Activated CD4-positive, alpha-beta T cell treated with anti-CD3 and anti-CD28 coated beads, Interleukin-2, Interleukin-4, amounts not matched to agents 100 ng/mL and 50 ng/mL, durations not matched to agents 16 hours and 8 hours (primary cell): ENCODE measurements at regions not wholly inside any gene's neighbourhood (a gene's known extent, or its start where the extent isn't known, plus 50 kb on each side); places are given as distances from the start of the nearest gene placed in this dataset.

Experiments used
- DNase-seq: peaks from one replicate; pipeline ENCODE4 v3.0.0-alpha.2; 2020; ENCODE audit warnings: low spot score

DNA sequence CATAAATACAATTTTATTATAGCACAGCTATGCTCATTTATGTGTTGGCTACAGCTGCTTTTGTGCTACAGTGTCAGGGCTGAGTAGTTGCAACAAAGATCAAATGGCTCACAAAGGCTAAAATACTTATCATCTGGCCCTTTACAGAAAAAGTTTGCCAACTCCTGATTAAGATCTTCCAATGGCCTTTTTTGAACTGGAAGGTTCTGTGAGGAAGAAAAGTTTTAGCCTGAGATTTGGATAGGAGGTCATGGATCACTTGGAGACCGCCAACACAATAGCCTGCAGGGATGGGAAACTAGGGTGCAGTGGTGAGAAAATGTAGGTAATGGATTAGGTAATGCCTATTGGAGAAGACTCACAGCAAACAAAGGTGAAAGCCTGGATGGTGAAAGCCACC is 169.8 kb downstream of the NOC3L start:
- DNase-seq: no peak

- DNase-seq: no peak
These were observed 169.2 kb downstream of the NOC3L start for GRCh38 chr10:94193466-94193924.

GRCh38 chr10:94194256-94194655 is 168.5 kb downstream of the NOC3L start:
- DNase-seq: no peak

GRCh38 chr10:94197241-94197640 is 165.5 kb downstream of the NOC3L start:
- DNase-seq: no peak

GRCh38 chr10:94198324-94198723 is 164.4 kb downstream of the NOC3L start:
- DNase-seq: no peak

DNA sequence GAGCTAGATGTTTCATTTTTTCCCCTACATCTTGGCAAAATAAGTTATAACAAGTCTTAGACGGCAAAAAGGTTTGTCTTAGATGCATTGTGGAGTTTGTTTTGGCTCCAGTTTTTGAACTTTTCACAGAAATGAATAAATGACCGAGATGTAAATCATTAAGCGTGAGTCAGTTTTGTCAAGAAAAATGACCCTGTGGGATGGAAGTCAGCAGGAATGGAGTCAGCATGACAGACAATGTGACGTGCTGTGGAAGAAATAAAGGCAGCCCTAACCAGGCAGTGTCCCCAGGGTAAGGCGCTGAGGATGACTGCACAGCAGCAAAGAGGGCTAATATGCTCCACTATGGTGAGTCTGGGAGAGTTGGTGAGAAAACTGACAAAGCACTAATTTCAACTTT is 163.2 kb downstream of the NOC3L start:
- DNase-seq: no peak

DNA sequence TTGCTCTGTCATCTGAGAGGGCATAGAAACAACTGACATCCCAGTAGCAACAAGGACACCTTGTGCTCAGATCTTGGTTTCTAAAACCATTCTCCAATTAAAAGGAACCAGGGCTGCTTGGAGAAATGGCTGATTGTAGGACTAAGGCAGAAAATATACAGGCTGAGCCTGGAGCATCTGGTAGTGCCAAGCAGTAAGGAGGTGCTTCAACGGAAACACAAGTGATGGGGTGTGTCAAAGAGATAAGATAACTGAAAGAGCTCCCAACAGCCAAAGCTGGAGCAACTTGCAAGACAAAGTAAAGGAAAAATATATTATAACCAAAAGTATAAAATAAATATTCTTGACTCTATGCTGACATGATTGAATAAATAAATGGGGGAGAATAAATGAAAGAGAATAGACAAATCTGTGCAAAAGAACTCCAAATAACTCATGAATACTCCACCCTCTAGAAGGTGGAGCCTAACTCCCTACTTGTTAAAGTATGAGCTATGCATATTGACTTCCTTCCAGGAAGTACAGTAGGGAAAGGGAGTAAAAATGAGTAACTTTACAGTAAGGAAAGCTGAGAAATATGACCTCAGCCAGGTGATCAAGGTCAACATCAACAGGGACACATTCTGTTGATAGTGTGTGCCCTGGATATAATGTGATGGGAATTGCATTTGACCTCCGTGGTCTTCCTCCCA is 162.4 kb downstream of the NOC3L start:
- DNase-seq: no peak

GRCh38 chr10:94205396-94205831 is 157.3 kb downstream of the NOC3L start:
- no peak for DNase-seq

GRCh38 chr10:94206176-94206575 is 156.6 kb downstream of the NOC3L start:
- DNase-seq: no peak

DNA sequence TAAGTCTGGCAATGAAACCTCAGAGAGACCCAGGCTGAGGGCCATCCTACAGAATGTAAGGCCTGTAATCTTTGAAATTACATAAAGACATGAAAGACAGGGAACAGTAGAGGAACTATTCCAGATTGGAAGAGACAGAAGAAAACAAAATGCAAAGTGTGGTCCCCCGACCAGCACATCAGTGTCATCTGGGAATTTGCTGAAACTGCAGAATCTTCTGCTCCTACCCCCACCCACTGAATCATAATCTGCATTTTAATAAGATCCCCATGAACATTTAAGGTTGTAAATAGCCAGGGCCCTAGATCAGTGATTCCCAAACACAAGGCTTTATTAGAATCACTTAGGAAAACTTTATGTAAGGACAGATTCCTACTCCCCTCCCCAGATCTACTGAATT is 154.4 kb downstream of the NOC3L start:
- no peak for DNase-seq

DNA sequence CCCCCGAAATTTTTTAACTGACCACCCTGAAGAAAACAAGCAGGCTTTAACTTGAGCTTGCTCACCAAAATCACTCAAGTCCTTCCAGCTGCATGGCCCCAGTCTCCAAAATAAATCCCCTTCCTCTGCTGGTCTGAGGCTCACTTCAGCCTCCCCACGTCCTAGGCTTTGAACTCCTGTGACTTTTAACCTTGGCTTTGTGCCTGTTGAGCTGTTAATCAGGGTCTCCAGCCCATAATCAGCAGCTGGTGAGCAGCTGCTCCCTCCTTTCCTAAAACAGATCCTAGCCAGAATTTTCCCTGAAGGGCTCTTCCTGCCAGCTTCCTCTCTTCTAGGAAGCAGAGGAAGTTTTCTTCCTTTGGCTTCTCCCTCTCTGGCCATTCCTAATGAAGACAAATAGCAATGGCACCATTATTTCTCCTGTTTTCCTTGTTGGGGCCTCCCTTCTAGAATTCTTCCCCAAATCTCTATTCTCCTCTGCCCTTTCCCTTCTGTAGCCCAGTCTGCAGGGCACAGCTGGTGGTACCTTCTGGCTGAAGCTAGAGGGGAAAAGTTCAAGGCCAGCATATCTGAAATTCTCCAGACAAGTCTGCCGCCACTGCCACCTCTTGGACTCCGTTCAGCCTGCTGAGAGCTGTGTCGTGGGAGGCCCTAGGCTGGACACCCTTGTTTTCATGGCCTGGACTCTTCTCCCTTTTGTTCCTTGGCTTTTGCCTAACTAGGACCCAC is 152.1 kb downstream of the NOC3L start:
- DNase-seq: no peak

- DNase-seq: no peak
These were observed 151.6 kb downstream of the NOC3L start for GRCh38 chr10:94211169-94211510.

DNA sequence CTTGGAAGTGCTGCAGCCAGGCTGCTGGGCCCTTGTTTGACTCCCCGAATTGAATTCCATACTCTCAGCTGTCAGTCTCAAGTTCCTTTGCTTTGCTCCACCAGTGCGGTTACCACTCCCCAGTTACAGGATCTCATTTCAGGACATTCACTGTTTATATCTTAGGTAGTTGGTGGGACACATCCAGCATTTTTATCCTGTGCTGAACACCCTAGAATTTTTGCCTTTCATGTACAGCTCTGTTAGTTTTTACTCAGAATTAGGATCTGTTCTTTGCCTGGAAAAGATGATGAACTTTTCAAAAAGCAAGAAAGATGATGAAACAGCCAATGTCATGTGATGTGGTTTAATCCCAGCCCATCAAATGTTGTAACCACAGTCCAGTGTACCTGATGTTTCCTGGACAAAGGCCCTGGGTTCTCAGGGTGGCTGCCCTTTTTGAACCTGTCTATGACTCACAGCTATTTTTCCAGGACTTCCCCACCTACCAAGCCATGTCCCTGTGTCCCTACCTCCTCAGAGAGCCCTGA is 149.7 kb downstream of the NOC3L start:
- DNase-seq: no peak

DNA sequence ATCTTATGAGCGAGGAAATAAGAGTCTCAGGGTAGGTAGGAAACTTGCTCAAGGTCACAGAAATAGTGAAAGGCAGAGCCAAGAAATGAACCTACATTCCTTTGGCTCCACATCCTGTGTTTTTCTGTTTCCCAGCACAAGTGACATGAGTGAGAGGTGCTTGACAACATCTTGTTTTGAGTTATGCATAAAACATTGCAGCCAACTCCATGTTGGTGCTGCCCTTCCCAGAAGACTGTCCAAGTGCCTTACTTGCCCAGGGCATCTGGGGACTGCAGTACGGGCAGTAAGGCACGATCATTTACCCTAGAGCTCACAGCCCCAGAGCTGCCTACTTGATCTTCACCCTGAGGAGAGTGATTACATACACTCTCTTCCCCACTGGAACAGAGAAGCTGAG is 148.8 kb downstream of the NOC3L start:
- DNase-seq: no peak

DNA sequence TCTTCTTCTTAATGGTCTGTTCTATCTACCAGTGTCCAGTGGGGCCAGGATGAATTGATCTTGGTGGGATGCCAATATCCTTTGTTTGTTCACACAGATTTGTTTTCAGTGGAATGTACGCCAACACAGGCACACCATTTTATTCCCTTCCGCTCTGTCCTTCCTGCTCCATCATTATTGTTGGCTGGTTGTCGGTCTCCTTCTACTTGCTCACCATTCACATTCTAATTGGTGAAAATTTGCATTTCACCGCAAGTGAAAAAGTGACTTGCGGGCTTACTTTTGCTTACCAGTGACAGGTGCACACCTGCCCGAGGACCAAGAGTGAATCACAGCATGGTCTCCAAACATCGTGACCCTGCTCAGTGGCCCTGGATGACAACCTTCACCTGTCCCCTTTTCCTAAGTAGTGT is 148.3 kb downstream of the NOC3L start:
- no peak for DNase-seq

- no peak for DNase-seq
These were observed 146.5 kb downstream of the NOC3L start for GRCh38 chr10:94216201-94216600.

DNA sequence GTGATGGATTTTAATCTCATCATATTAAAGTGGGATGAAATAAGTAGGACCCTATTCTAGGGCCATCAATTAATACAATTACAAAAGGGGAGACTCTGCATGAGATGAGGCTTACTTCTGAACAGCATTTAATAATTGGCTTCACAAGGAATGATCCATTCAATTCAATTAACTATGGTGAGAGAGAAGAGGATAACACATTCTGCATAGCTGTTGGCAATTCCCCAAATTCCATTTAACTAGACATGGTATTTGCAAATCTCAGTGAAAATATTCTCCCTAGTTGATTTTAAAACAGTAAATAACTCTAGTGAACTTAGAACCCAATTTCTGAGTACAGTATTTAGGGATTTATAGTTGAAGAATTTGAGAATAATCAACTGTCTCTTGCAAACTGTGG is 145.3 kb downstream of the NOC3L start:
- no peak for DNase-seq

DNA sequence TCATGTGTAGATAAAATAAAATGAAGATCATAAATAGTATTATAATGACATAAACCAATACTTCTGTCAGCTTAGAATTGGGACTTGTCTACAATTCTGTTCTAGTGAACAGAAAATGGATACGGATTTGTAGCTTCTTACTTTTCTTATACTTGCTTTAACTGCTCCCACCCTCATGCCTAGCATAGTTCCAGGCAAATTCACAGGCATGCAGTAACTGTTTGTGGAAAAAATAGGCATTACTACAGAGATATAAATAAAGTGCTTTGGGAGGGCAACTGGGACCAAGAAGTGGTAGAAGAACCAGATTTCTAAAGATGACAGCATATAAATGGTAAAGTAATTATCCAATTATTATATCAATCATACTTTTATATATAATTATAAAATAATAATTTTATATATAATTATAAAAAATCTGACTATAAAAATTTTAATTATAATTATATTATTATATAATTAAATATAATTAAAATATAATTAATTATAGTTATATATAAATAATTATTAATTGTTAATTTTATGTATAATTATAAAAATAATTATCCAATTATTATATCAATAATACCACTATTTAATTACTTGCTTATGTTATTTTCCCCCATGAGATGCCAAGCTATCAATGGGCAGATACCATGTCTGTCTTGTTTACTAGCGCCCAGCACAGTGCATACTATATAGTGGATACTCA is 144.1 kb downstream of the NOC3L start:
- DNase-seq: no peak

GRCh38 chr10:94219829-94220228 is 142.9 kb downstream of the NOC3L start:
- DNase-seq: no peak

DNA sequence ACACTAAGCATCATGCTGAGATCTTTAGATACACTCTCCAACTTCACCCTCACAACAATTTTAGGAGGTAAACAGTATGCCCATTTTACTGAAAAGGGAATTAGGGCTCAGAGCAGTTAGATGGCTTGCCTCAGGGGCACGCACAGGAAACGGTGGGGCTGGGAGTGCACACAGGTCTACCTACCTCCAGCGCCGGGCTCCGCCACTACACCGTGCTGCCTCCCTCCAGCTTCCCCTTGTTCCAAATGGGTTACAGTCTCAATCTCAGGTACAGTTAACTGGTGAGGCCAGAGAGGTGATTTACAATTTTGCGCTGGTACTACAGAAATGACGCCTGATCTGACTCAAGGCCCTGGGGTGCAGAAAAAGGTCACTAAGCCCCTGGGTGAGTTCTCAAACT is 142.0 kb downstream of the NOC3L start:
- DNase-seq: no peak

DNA sequence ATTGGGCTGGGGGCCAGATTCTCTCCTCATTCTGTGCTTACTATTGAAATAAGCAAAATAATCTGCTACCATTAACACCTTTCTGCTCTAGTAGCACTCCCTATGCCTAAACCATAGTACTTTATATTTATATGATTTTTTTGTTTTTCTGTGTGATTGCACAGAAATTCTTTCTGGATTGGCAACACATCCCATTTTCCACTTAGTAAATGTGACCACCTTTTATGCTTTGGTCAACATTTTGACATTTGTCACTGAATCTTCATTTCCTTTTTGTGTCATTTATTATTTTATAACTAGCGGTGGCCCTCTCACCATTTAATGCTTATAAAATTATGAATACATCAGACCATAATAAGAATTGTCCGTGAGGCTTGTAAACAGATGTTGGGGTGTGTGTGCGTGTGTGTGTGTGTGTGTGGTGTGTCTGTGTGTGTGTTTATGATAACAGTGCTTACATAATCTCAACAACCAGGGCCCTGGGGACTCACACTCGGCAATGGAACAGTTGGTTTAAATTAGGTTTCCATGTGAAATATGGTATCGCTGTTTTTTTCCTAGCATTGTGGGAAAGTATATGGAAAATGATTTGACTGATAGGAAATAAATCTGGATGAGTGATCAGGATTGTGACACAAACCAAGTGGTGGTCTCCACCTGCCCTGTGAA is 138.9 kb downstream of the NOC3L start:
- no peak for DNase-seq

- no peak for DNase-seq
These were observed 138.1 kb downstream of the NOC3L start for GRCh38 chr10:94224656-94225055.
